WTC11 (cell line): ENCODE measurements at regions not wholly inside any gene's neighbourhood (a gene's known extent, or its start where the extent isn't known, plus 50 kb on each side); places are given as distances from the start of the nearest gene placed in this dataset.

Experiments used
- CBFB ChIP-seq: sonication (generic); formaldehyde crosslinking; IDR thresholded peaks from 2 replicates; pipeline ENCODE4 v1.8.1; 2022; ENCODE audit warnings: mild to moderate bottlenecking, low read depth, missing genetic modification reagents
- ETV6 ChIP-seq: sonication (generic); formaldehyde crosslinking; IDR thresholded peaks from 2 replicates; pipeline ENCODE4 v1.8.1; 2022; ENCODE audit warnings: mild to moderate bottlenecking, missing genetic modification reagents
- SMAD4 ChIP-seq: sonication (generic); formaldehyde crosslinking; IDR thresholded peaks from 2 replicates; pipeline ENCODE4 v1.8.0; 2022; ENCODE audit warnings: mild to moderate bottlenecking, missing genetic modification reagents
- ZNF121 ChIP-seq: sonication (generic); formaldehyde crosslinking; IDR thresholded peaks from 2 replicates; pipeline ENCODE4 v1.8.0; 2023; ENCODE audit warnings: missing genetic modification reagents
- TF ChIP-seq, protein P1 (sequence below): sonication (generic); formaldehyde crosslinking; IDR thresholded peaks from 2 replicates; pipeline ENCODE4 v1.8.0; 2022; ENCODE audit warnings: mild to moderate bottlenecking, missing genetic modification reagents
- TF ChIP-seq, protein P2 (sequence below): fragments of 250-450 bp; sonication (Bioruptor Pico); IDR thresholded peaks from 2 replicates; pipeline ENCODE4 v1.9.0; 2021; ENCODE audit warnings: mild to moderate bottlenecking
- TF ChIP-seq, protein P3 (sequence below): sonication (generic); formaldehyde crosslinking; IDR thresholded peaks from 2 replicates; pipeline ENCODE4 v1.8.1; 2023; ENCODE audit warnings: mild to moderate bottlenecking, missing genetic modification reagents, borderline replicate concordance
- TF ChIP-seq, protein P4 (sequence below): sonication (generic); formaldehyde crosslinking; IDR thresholded peaks from 2 replicates; pipeline ENCODE4 v1.8.1; 2023; ENCODE audit warnings: mild to moderate bottlenecking, missing genetic modification reagents, moderate library complexity
- TF ChIP-seq, protein P5 (sequence below): fragments of 200-600 bp; IDR thresholded peaks from 2 replicates; pipeline ENCODE4 v1.8.0; 2022; ENCODE audit warnings: antibody characterized with exemption
- TF ChIP-seq, protein P6 (sequence below): sonication (generic); formaldehyde crosslinking; IDR thresholded peaks from 2 replicates; pipeline ENCODE4 v1.8.0; 2022; ENCODE audit warnings: mild to moderate bottlenecking, missing genetic modification reagents
- TF ChIP-seq, protein P7 (sequence below): fragments of 250-450 bp; sonication (Bioruptor Pico); IDR thresholded peaks from 2 replicates; pipeline ENCODE4 v1.9.0; 2021; ENCODE audit warnings: moderate library complexity, mild to moderate bottlenecking, inconsistent platforms, borderline replicate concordance

DNA sequence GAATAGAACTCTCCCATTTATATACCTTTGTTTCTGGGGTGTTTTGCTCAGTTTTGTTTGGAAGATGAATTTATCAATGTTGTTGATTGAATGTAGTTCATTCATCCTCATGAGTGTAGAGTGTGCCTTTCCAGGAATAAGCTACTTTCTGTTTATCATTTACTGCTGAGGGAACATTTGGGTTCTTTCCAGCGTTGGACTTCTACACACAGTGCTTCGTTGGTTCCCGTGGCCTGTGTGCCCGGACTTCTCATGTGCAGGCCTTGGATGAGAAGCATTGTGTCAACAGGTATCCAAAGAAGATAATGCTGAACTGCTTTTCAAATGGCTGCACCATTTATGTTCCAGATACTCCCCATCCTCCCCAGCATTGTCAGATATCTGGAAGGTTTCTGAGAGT lies 107.6 kb upstream of the TNS3 start:
- TF ChIP-seq, protein P1, sequence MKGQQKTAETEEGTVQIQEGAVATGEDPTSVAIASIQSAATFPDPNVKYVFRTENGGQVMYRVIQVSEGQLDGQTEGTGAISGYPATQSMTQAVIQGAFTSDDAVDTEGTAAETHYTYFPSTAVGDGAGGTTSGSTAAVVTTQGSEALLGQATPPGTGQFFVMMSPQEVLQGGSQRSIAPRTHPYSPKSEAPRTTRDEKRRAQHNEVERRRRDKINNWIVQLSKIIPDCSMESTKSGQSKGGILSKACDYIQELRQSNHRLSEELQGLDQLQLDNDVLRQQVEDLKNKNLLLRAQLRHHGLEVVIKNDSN (CRISPR knock-in tag), result no peak
- TF ChIP-seq, protein P2, sequence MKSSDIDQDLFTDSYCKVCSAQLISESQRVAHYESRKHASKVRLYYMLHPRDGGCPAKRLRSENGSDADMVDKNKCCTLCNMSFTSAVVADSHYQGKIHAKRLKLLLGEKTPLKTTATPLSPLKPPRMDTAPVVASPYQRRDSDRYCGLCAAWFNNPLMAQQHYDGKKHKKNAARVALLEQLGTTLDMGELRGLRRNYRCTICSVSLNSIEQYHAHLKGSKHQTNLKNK (CRISPR knock-in tag), result no peak
- TF ChIP-seq, protein P3, sequence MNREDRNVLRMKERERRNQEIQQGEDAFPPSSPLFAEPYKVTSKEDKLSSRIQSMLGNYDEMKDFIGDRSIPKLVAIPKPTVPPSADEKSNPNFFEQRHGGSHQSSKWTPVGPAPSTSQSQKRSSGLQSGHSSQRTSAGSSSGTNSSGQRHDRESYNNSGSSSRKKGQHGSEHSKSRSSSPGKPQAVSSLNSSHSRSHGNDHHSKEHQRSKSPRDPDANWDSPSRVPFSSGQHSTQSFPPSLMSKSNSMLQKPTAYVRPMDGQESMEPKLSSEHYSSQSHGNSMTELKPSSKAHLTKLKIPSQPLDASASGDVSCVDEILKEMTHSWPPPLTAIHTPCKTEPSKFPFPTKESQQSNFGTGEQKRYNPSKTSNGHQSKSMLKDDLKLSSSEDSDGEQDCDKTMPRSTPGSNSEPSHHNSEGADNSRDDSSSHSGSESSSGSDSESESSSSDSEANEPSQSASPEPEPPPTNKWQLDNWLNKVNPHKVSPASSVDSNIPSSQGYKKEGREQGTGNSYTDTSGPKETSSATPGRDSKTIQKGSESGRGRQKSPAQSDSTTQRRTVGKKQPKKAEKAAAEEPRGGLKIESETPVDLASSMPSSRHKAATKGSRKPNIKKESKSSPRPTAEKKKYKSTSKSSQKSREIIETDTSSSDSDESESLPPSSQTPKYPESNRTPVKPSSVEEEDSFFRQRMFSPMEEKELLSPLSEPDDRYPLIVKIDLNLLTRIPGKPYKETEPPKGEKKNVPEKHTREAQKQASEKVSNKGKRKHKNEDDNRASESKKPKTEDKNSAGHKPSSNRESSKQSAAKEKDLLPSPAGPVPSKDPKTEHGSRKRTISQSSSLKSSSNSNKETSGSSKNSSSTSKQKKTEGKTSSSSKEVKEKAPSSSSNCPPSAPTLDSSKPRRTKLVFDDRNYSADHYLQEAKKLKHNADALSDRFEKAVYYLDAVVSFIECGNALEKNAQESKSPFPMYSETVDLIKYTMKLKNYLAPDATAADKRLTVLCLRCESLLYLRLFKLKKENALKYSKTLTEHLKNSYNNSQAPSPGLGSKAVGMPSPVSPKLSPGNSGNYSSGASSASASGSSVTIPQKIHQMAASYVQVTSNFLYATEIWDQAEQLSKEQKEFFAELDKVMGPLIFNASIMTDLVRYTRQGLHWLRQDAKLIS (CRISPR knock-in tag), result no peak
- TF ChIP-seq, protein P4, sequence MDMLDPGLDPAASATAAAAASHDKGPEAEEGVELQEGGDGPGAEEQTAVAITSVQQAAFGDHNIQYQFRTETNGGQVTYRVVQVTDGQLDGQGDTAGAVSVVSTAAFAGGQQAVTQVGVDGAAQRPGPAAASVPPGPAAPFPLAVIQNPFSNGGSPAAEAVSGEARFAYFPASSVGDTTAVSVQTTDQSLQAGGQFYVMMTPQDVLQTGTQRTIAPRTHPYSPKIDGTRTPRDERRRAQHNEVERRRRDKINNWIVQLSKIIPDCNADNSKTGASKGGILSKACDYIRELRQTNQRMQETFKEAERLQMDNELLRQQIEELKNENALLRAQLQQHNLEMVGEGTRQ (CRISPR knock-in tag), result no peak
- TF ChIP-seq ETV6 (CRISPR knock-in tag), result no peak
- TF ChIP-seq, protein P5, sequence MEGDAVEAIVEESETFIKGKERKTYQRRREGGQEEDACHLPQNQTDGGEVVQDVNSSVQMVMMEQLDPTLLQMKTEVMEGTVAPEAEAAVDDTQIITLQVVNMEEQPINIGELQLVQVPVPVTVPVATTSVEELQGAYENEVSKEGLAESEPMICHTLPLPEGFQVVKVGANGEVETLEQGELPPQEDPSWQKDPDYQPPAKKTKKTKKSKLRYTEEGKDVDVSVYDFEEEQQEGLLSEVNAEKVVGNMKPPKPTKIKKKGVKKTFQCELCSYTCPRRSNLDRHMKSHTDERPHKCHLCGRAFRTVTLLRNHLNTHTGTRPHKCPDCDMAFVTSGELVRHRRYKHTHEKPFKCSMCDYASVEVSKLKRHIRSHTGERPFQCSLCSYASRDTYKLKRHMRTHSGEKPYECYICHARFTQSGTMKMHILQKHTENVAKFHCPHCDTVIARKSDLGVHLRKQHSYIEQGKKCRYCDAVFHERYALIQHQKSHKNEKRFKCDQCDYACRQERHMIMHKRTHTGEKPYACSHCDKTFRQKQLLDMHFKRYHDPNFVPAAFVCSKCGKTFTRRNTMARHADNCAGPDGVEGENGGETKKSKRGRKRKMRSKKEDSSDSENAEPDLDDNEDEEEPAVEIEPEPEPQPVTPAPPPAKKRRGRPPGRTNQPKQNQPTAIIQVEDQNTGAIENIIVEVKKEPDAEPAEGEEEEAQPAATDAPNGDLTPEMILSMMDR, result no peak
- TF ChIP-seq, protein P6, sequence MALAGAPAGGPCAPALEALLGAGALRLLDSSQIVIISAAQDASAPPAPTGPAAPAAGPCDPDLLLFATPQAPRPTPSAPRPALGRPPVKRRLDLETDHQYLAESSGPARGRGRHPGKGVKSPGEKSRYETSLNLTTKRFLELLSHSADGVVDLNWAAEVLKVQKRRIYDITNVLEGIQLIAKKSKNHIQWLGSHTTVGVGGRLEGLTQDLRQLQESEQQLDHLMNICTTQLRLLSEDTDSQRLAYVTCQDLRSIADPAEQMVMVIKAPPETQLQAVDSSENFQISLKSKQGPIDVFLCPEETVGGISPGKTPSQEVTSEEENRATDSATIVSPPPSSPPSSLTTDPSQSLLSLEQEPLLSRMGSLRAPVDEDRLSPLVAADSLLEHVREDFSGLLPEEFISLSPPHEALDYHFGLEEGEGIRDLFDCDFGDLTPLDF (CRISPR knock-in tag), result no peak
- TF ChIP-seq, protein P7, sequence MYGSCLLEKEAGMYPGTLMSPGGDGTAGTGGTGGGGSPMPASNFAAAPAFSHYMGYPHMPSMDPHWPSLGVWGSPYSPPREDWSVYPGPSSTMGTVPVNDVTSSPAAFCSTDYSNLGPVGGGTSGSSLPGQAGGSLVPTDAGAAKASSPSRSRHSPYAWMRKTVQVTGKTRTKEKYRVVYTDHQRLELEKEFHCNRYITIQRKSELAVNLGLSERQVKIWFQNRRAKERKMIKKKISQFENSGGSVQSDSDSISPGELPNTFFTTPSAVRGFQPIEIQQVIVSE (CRISPR knock-in tag), result no peak
- no peak for TF ChIP-seq CBFB
- no peak for TF ChIP-seq ZNF121 (CRISPR knock-in tag)
- TF ChIP-seq SMAD4 (CRISPR knock-in tag), result no peak
